SH-SY5Y (cell line): ENCODE measurements at regions not wholly inside any gene's neighbourhood (a gene's known extent, or its start where the extent isn't known, plus 50 kb on each side); places are given as distances from the start of the nearest gene placed in this dataset.

Source experiments
- GATA2 ChIP-seq: IDR thresholded peaks from 2 replicates; pipeline ENCODE4 v1.6.1; 2011; ENCODE audit warnings: mild to moderate bottlenecking, low read depth, low read length
- GATA3 ChIP-seq: IDR thresholded peaks from 2 replicates; pipeline ENCODE4 v1.6.1; 2011; ENCODE audit warnings: low read depth, mild to moderate bottlenecking, low read length, moderate library complexity

- no peak for TF ChIP-seq GATA2
- no peak for TF ChIP-seq GATA3
Observed at GRCh38 chr10:64977915-64978314, 1456.7 kb downstream of the REEP3 start.
